ENCODE measurements at regions not wholly inside any gene's neighbourhood (a gene's known extent, or its start where the extent isn't known, plus 50 kb on each side); places are given as distances from the start of the nearest gene placed in this dataset. TPM values are rescaled to one million over a fixed set of nuclear protein-coding genes. Genes with fewer than 3 reads are reported as not detected.
"Not testable (repeated sequence)": the region's sequence is repeated elsewhere in the genome, so short reads cannot be mapped to it uniquely, and the experiment has no call there.

DNA sequence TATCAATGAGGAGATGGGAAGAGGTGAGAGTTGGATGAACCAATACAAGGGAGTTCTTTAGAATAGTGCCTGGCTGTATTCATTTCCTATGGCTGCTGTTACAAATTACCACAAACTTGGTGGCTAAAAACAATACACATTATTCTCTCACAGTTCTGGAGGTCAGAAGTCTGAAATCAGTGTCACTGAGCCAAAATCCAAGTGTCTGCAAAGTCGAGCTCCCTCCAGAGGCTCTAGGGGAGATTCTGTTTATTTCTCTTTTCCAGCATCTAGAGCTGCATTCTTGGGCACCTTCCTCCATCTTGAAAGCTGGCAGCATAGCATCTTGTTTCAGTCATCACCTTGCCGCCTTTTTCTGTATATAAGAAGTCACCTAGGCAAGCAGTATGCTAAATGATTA is 55.7 kb upstream of the TERB2 start:
- intact Hi-C loops (cut with micrococcal nuclease); H3K4me1 ChIP-seq (ENCODE audit: control insufficient read depth in 2 of 2, insufficient read depth in 2 of 2, low read length in 2 of 2); H4K20me1 ChIP-seq (ENCODE audit: control insufficient read depth, insufficient read depth, low read length, poor library complexity, severe bottlenecking); H3K36me3 ChIP-seq (replicated peaks in 1 of 2; ENCODE audit: control extremely low read depth in 1 of 2, control insufficient read depth in 1 of 2, extremely low read depth in 1 of 2, insufficient read depth in 2 of 2, low read length in 1 of 2); DNase-seq; H3K27me3 ChIP-seq (replicated peaks in 1 of 4; ENCODE audit: control extremely low read depth in 1 of 4, control insufficient read depth in 3 of 4, insufficient read depth in 4 of 4, low read length in 3 of 4); H3K27me3 Mint-ChIP-seq; H3K79me2 ChIP-seq (ENCODE audit: control insufficient read depth, insufficient read depth, low read length); H3K4me3 Mint-ChIP-seq; H3K9me3 Mint-ChIP-seq (ENCODE audit: insufficient read depth); H3K9me3 ChIP-seq (ENCODE audit: control extremely low read depth in 1 of 3, control insufficient read depth in 2 of 3, insufficient read depth in 1 of 3, low read length in 2 of 3); POLR2A ChIA-PET; H3K4me1 Mint-ChIP-seq; H2AFZ ChIP-seq (ENCODE audit: insufficient read depth, low read depth, low read length, poor library complexity, severe bottlenecking); ATAC-seq (ENCODE audit: low read depth); H3K27ac ChIP-seq (ENCODE audit: low read length in 2 of 2); H3K4me3 ChIP-seq (ENCODE audit: control extremely low read depth in 1 of 5, extremely low read depth in 1 of 5, insufficient read depth in 1 of 5, low read depth in 2 of 5, low read length in 4 of 5); H3K27ac Mint-ChIP-seq; H3K4me2 ChIP-seq (replicated peaks; ENCODE audit: low read depth, low read length, poor library complexity, severe bottlenecking); CTCF ChIA-PET; H3K9ac ChIP-seq (ENCODE audit: low read length): not testable (repeated sequence)
- 71% methylated on average over 1 of the region's 2 CpGs for WGBS (ENCODE audit: insufficient coverage)

DNA sequence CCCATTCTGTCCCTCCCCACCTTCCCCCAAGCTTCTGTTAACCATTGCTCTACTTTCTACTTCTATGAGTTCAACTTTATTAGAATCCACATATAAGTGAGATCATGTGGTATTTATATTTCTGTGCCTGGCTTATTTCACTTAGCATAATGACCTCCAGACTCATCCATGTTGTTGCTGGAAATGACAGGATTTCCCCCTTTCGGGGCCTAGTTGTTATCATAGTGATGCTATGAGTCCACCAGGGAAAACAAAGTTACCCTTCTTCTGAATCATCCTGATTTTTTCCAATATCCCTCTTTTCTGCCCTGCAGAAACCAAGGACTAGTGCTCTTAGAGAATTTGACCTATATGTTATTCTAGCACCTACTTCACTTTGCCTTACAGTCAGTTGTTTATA is 53.2 kb upstream of the TERB2 start:
- H3K27ac Mint-ChIP-seq; H3K79me2 ChIP-seq (ENCODE audit: control insufficient read depth, insufficient read depth, low read length); H4K20me1 ChIP-seq (ENCODE audit: control insufficient read depth, insufficient read depth, low read length, poor library complexity, severe bottlenecking); H3K4me3 ChIP-seq (ENCODE audit: control extremely low read depth in 1 of 5, extremely low read depth in 1 of 5, insufficient read depth in 1 of 5, low read depth in 2 of 5, low read length in 4 of 5); H3K9me3 Mint-ChIP-seq (ENCODE audit: insufficient read depth); DNase-seq; H3K27me3 ChIP-seq (replicated peaks in 1 of 4; ENCODE audit: control extremely low read depth in 1 of 4, control insufficient read depth in 3 of 4, insufficient read depth in 4 of 4, low read length in 3 of 4); H3K36me3 ChIP-seq (replicated peaks in 1 of 2; ENCODE audit: control extremely low read depth in 1 of 2, control insufficient read depth in 1 of 2, extremely low read depth in 1 of 2, insufficient read depth in 2 of 2, low read length in 1 of 2); CTCF ChIA-PET; H3K4me2 ChIP-seq (replicated peaks; ENCODE audit: low read depth, low read length, poor library complexity, severe bottlenecking); H3K9me3 ChIP-seq (ENCODE audit: control extremely low read depth in 1 of 3, control insufficient read depth in 2 of 3, insufficient read depth in 1 of 3, low read length in 2 of 3); ATAC-seq (ENCODE audit: low read depth); intact Hi-C loops (cut with micrococcal nuclease); H3K27me3 Mint-ChIP-seq; H3K4me3 Mint-ChIP-seq; H3K4me1 ChIP-seq (ENCODE audit: control insufficient read depth in 2 of 2, insufficient read depth in 2 of 2, low read length in 2 of 2); H3K9ac ChIP-seq (ENCODE audit: low read length); POLR2A ChIA-PET; H2AFZ ChIP-seq (ENCODE audit: insufficient read depth, low read depth, low read length, poor library complexity, severe bottlenecking); H3K27ac ChIP-seq (ENCODE audit: low read length in 2 of 2); H3K4me1 Mint-ChIP-seq: not testable (repeated sequence)
- WGBS (ENCODE audit: insufficient coverage) = no CpG with 5 or more reads among the region's 1 CpG

DNA sequence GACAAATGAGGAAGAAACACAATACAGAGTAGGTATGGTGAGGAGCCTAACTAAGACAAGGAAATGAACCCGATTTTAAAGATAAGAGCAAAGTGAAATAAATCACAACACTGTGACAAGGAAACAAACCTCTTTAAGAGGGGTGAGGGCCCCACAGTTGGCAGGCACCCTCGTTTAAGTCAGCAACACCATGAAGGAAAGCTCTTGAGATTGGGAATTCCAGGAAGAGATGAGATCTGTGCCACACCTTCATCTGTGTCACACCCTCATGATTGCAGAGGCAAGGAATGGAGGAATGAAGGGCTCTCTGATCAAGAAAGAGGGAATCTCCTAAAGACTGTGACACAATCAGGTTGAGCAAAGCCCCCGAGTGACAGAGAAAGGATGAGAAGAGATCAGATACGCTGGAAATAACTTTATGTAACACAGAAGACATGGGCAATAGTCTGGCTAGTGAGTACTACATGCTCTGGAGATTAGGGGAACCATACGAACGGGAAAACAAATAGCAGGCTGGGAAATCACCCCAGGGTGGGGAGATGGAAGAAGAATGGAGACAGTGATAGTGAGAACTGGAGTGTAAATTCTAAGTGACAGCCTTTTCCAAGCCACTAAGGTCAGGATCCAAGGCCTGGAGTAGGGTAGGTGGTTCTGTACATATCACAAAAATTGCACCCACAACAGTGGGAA is 51.7 kb upstream of the TERB2 start:
- H3K4me1 Mint-ChIP-seq; H3K79me2 ChIP-seq (ENCODE audit: control insufficient read depth, insufficient read depth, low read length); H3K27me3 ChIP-seq (replicated peaks in 1 of 4; ENCODE audit: control extremely low read depth in 1 of 4, control insufficient read depth in 3 of 4, insufficient read depth in 4 of 4, low read length in 3 of 4); intact Hi-C loops (cut with micrococcal nuclease); H3K27ac Mint-ChIP-seq; H3K4me3 Mint-ChIP-seq; H3K9ac ChIP-seq (ENCODE audit: low read length); H3K27ac ChIP-seq (ENCODE audit: low read length in 2 of 2); H3K4me3 ChIP-seq (ENCODE audit: control extremely low read depth in 1 of 5, extremely low read depth in 1 of 5, insufficient read depth in 1 of 5, low read depth in 2 of 5, low read length in 4 of 5); DNase-seq; H3K27me3 Mint-ChIP-seq; H3K9me3 Mint-ChIP-seq (ENCODE audit: insufficient read depth); H2AFZ ChIP-seq (ENCODE audit: insufficient read depth, low read depth, low read length, poor library complexity, severe bottlenecking); H3K9me3 ChIP-seq (ENCODE audit: control extremely low read depth in 1 of 3, control insufficient read depth in 2 of 3, insufficient read depth in 1 of 3, low read length in 2 of 3); POLR2A ChIA-PET; H3K4me1 ChIP-seq (ENCODE audit: control insufficient read depth in 2 of 2, insufficient read depth in 2 of 2, low read length in 2 of 2); H4K20me1 ChIP-seq (ENCODE audit: control insufficient read depth, insufficient read depth, low read length, poor library complexity, severe bottlenecking); ATAC-seq (ENCODE audit: low read depth); CTCF ChIA-PET; H3K36me3 ChIP-seq (replicated peaks in 1 of 2; ENCODE audit: control extremely low read depth in 1 of 2, control insufficient read depth in 1 of 2, extremely low read depth in 1 of 2, insufficient read depth in 2 of 2, low read length in 1 of 2); H3K4me2 ChIP-seq (replicated peaks; ENCODE audit: low read depth, low read length, poor library complexity, severe bottlenecking): not testable (repeated sequence)
- 95% methylated on average over 4 of the region's 6 CpGs for WGBS (ENCODE audit: insufficient coverage)

Small RNAs in the stretch of these regions (small RNA-seq; reads per million reads assigned to genes)
- gene RF00019 (ENCODE audit: insufficient read length, low read depth, low replicate concordance) = not detected
- gene RNU1-119P (ENCODE audit: insufficient read length, low read depth, low replicate concordance) = not detected

Data from B cell (primary cell).